ENCODE measurements at regions not wholly inside any gene's neighbourhood (a gene's known extent, or its start where the extent isn't known, plus 50 kb on each side); places are given as distances from the start of the nearest gene placed in this dataset.

DNA sequence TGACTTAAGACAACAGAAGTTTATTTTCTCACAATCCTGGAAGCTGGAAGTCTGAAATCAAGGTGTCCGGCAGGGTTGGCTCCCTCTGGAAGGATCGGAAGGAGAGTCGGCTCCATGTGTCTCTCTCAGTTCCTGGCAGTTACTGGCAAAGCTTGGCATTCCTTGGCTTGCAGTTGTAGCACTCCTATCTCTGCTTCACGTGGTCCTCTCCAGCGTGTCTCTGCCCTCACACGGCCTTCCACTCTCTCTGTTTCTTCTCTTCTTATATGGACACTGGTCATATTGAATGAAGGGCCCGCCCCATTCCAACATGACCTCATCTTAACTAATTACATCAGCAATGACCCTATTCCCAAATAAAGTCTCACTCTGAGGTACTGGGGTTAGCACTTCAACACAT is 60.1 kb upstream of the TUNAR start:
- TF ChIP-seq, protein P1, sequence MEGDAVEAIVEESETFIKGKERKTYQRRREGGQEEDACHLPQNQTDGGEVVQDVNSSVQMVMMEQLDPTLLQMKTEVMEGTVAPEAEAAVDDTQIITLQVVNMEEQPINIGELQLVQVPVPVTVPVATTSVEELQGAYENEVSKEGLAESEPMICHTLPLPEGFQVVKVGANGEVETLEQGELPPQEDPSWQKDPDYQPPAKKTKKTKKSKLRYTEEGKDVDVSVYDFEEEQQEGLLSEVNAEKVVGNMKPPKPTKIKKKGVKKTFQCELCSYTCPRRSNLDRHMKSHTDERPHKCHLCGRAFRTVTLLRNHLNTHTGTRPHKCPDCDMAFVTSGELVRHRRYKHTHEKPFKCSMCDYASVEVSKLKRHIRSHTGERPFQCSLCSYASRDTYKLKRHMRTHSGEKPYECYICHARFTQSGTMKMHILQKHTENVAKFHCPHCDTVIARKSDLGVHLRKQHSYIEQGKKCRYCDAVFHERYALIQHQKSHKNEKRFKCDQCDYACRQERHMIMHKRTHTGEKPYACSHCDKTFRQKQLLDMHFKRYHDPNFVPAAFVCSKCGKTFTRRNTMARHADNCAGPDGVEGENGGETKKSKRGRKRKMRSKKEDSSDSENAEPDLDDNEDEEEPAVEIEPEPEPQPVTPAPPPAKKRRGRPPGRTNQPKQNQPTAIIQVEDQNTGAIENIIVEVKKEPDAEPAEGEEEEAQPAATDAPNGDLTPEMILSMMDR (tag by site-specific recombination; IDR thresholded peaks at IDR 0.05), result no peak
- TF ChIP-seq, protein P2, sequence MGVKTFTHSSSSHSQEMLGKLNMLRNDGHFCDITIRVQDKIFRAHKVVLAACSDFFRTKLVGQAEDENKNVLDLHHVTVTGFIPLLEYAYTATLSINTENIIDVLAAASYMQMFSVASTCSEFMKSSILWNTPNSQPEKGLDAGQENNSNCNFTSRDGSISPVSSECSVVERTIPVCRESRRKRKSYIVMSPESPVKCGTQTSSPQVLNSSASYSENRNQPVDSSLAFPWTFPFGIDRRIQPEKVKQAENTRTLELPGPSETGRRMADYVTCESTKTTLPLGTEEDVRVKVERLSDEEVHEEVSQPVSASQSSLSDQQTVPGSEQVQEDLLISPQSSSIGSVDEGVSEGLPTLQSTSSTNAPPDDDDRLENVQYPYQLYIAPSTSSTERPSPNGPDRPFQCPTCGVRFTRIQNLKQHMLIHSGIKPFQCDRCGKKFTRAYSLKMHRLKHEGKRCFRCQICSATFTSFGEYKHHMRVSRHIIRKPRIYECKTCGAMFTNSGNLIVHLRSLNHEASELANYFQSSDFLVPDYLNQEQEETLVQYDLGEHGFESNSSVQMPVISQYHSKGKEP (tag by site-specific recombination; IDR thresholded peaks at IDR 0.05), result no peak
- TF ChIP-seq, protein P3, sequence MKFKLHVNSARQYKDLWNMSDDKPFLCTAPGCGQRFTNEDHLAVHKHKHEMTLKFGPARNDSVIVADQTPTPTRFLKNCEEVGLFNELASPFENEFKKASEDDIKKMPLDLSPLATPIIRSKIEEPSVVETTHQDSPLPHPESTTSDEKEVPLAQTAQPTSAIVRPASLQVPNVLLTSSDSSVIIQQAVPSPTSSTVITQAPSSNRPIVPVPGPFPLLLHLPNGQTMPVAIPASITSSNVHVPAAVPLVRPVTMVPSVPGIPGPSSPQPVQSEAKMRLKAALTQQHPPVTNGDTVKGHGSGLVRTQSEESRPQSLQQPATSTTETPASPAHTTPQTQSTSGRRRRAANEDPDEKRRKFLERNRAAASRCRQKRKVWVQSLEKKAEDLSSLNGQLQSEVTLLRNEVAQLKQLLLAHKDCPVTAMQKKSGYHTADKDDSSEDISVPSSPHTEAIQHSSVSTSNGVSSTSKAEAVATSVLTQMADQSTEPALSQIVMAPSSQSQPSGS (tag by site-specific recombination; IDR thresholded peaks at IDR 0.05; ENCODE audit: low read depth), result 0 out of 2 replicates have a peak, but pooled peaks have one; percentile 14
- no peak for TF ChIP-seq ZNF2 (tag by site-specific recombination; IDR thresholded peaks at IDR 0.05)
- TF ChIP-seq ZNF416 (tag by site-specific recombination; IDR thresholded peaks at IDR 0.05), result no peak
- TF ChIP-seq, protein P4, sequence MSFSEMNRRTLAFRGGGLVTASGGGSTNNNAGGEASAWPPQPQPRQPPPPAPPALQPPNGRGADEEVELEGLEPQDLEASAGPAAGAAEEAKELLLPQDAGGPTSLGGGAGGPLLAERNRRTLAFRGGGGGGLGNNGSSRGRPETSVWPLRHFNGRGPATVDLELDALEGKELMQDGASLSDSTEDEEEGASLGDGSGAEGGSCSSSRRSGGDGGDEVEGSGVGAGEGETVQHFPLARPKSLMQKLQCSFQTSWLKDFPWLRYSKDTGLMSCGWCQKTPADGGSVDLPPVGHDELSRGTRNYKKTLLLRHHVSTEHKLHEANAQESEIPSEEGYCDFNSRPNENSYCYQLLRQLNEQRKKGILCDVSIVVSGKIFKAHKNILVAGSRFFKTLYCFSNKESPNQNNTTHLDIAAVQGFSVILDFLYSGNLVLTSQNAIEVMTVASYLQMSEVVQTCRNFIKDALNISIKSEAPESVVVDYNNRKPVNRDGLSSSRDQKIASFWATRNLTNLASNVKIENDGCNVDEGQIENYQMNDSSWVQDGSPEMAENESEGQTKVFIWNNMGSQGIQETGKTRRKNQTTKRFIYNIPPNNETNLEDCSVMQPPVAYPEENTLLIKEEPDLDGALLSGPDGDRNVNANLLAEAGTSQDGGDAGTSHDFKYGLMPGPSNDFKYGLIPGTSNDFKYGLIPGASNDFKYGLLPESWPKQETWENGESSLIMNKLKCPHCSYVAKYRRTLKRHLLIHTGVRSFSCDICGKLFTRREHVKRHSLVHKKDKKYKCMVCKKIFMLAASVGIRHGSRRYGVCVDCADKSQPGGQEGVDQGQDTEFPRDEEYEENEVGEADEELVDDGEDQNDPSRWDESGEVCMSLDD (tag by site-specific recombination; IDR thresholded peaks at IDR 0.05), result no peak
- no peak for TF ChIP-seq SETDB1 (IDR thresholded peaks at IDR 0.05; ENCODE audit: insufficient read length, low read length)
- TF ChIP-seq ZBTB1 (tag by site-specific recombination; IDR thresholded peaks at IDR 0.05), result no peak
- TF ChIP-seq, protein P5, sequence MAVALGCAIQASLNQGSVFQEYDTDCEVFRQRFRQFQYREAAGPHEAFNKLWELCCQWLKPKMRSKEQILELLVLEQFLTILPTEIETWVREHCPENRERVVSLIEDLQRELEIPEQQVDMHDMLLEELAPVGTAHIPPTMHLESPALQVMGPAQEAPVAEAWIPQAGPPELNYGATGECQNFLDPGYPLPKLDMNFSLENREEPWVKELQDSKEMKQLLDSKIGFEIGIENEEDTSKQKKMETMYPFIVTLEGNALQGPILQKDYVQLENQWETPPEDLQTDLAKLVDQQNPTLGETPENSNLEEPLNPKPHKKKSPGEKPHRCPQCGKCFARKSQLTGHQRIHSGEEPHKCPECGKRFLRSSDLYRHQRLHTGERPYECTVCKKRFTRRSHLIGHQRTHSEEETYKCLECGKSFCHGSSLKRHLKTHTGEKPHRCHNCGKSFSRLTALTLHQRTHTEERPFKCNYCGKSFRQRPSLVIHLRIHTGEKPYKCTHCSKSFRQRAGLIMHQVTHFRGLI (tag by site-specific recombination; IDR thresholded peaks at IDR 0.05), result no peak
- no peak for TF ChIP-seq ZNF146 (tag by site-specific recombination; IDR thresholded peaks at IDR 0.05)
